Loucy (cell line): ENCODE measurements at regions not wholly inside any gene's neighbourhood (a gene's known extent, or its start where the extent isn't known, plus 50 kb on each side); places are given as distances from the start of the nearest gene placed in this dataset.

ENCODE experiments used
- H2AFZ ChIP-seq: fragments of 200-600 bp; sonication (generic); 2 replicates; pipeline ENCODE4 v1.6.0; 2016; ENCODE audit warnings: antibody characterized with exemption, mild to moderate bottlenecking, low read length, moderate library complexity
- H3F3A ChIP-seq: fragments of 200-600 bp; 2 replicates; pipeline ENCODE4 v1.6.0; 2016; ENCODE audit warnings: antibody characterized with exemption, low read depth, mild to moderate bottlenecking
- H3K27me3 ChIP-seq: fragments of 200-600 bp; sonication (generic); 2 replicates; pipeline ENCODE4 v1.6.1; 2014; ENCODE audit warnings: low read length, mild to moderate bottlenecking; ENCODE audit not compliant: insufficient read depth, poor library complexity, severe bottlenecking
- H3K36me3 ChIP-seq: fragments of 200-600 bp; sonication (generic); 2 replicates; pipeline ENCODE4 v1.6.1; 2016; ENCODE audit warnings: low read length; ENCODE audit not compliant: insufficient read depth
- H3K4me1 ChIP-seq: fragments of 200-600 bp; sonication (generic); 2 replicates; pipeline ENCODE4 v1.5.1; 2014; ENCODE audit warnings: low read length, mild to moderate bottlenecking; ENCODE audit not compliant: insufficient read depth, poor library complexity, severe bottlenecking
- H3K4me2 ChIP-seq: fragments of 200-600 bp; sonication (generic); 2 replicates; pipeline ENCODE4 v1.6.0; 2014; ENCODE audit warnings: antibody characterized with exemption, low read length, low read depth, mild to moderate bottlenecking; ENCODE audit not compliant: poor library complexity, severe bottlenecking
- H3K4me3 ChIP-seq: fragments of 200-600 bp; sonication (generic); 2 replicates; pipeline ENCODE4 v1.5.1; 2014; ENCODE audit warnings: low read length, mild to moderate bottlenecking, mixed read lengths; ENCODE audit not compliant: poor library complexity, severe bottlenecking
- H3K79me2 ChIP-seq: fragments of 200-600 bp; sonication (generic); 2 replicates; pipeline ENCODE4 v1.6.1; 2014; ENCODE audit warnings: low read length; ENCODE audit not compliant: insufficient read depth
- H3K9ac ChIP-seq: fragments of 200-600 bp; sonication (generic); 2 replicates; pipeline ENCODE4 v1.6.0; 2014; ENCODE audit warnings: mild to moderate bottlenecking, low read depth, low read length, moderate library complexity; ENCODE audit not compliant: poor library complexity, severe bottlenecking
- H3K9me2 ChIP-seq: fragments of 200-600 bp; sonication (generic); replicated peaks from 2 replicates; pipeline ENCODE4 v1.6.1; 2016; ENCODE audit warnings: low read depth, low read length, mixed read lengths
- H3K9me3 ChIP-seq: fragments of 200-600 bp; sonication (generic); 2 replicates; pipeline ENCODE4 v1.6.1; 2014; ENCODE audit warnings: mild to moderate bottlenecking, antibody characterized with exemption, low read length, low read depth; ENCODE audit not compliant: insufficient read depth
- H4K20me1 ChIP-seq: fragments of 200-600 bp; sonication (generic); 2 replicates; pipeline ENCODE4 v1.6.0; 2014; ENCODE audit warnings: antibody characterized with exemption, low read length, mild to moderate bottlenecking; ENCODE audit not compliant: insufficient read depth, poor library complexity, severe bottlenecking
- EZH2phosphoT487 ChIP-seq: fragments of 200-600 bp; IDR thresholded peaks from 2 replicates; pipeline ENCODE4 v1.6.1; 2018; ENCODE audit warnings: antibody characterized with exemption, mild to moderate bottlenecking, moderate library complexity, borderline replicate concordance
- TF ChIP-seq, protein P1 (sequence below): fragments of 200-600 bp; sonication (generic); conservative IDR thresholded peaks from 2 replicates; pipeline ENCODE4 v1.5.1; 2014; ENCODE audit warnings: mild to moderate bottlenecking, antibody characterized with exemption, low read length

DNA sequence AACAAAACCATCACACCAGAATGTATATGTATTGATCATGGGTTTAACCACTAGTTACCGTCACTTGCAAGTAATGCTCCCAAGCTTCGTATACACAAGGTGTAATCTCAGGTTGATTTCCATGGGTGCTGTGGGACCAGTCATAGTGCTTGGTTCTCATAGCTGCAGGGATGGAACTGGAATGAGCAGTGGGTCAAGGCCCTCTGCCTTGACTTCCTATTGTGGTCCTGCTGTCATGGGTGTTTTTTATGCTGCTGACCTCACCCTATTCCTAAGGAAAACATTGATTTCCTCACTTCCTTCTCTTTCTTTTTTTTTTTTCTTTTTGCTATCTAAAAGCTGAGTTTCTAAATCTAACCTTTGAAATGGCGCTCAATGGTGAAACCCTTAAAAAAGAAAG, 325.6 kb upstream of the RASGRP1 start:
- no peak overlapping the region for H3K9ac ChIP-seq
- H3K4me1 ChIP-seq = peaks cover 5% of the 10 kb centered on the region
- H3K4me3 ChIP-seq = no peak overlapping the region
- H3K4me2 ChIP-seq = no peak overlapping the region
- H3K79me2 ChIP-seq = no peaks in the 10 kb centered on the region
- H3F3A ChIP-seq = no peaks in the 10 kb centered on the region
- H2AFZ ChIP-seq = no peak overlapping the region
- H3K9me2 ChIP-seq = no peaks in the 10 kb centered on the region
- H3K27me3 ChIP-seq = no peaks in the 10 kb centered on the region
- H4K20me1 ChIP-seq = no peaks in the 10 kb centered on the region
- H3K36me3 ChIP-seq = no peaks in the 10 kb centered on the region
- TF ChIP-seq, protein P1, sequence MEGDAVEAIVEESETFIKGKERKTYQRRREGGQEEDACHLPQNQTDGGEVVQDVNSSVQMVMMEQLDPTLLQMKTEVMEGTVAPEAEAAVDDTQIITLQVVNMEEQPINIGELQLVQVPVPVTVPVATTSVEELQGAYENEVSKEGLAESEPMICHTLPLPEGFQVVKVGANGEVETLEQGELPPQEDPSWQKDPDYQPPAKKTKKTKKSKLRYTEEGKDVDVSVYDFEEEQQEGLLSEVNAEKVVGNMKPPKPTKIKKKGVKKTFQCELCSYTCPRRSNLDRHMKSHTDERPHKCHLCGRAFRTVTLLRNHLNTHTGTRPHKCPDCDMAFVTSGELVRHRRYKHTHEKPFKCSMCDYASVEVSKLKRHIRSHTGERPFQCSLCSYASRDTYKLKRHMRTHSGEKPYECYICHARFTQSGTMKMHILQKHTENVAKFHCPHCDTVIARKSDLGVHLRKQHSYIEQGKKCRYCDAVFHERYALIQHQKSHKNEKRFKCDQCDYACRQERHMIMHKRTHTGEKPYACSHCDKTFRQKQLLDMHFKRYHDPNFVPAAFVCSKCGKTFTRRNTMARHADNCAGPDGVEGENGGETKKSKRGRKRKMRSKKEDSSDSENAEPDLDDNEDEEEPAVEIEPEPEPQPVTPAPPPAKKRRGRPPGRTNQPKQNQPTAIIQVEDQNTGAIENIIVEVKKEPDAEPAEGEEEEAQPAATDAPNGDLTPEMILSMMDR = no peak
- no peak for TF ChIP-seq EZH2phosphoT487
- no peaks in the 10 kb centered on the region for H3K9me3 ChIP-seq

DNA sequence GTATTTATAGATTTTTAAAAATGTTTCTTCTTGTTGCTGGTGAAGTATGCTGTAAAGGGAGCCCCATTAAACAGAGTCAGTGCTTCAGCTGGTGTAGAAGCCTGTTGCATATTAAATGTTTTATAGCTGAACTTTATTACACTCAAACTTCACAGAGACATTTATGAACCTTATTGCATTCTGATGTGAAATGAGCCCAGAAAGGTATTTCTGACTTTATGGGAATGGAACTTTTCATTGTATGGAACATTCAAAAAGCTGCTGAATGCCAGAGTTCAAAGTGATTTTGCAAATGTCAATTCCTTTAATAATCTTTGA, 329.3 kb upstream of the RASGRP1 start:
- Histone ChIP-seq H4K20me1 (no peaks in the 10 kb centered on the region), H3K9me3 (no peaks in the 10 kb centered on the region), H2AFZ (no peak overlapping the region), H3K79me2 (no peaks in the 10 kb centered on the region), H3K9me2 (no peaks in the 10 kb centered on the region), H3K4me3 (no peak overlapping the region), H3K9ac (no peak overlapping the region), H3K36me3 (no peaks in the 10 kb centered on the region), H3F3A (no peaks in the 10 kb centered on the region), H3K4me1 (peaks cover 4% of the 10 kb centered on the region), H3K27me3 (no peaks in the 10 kb centered on the region), H3K4me2 (no peak overlapping the region)
- no peak for TF ChIP-seq EZH2phosphoT487
- TF ChIP-seq, protein P1 = no peak

DNA sequence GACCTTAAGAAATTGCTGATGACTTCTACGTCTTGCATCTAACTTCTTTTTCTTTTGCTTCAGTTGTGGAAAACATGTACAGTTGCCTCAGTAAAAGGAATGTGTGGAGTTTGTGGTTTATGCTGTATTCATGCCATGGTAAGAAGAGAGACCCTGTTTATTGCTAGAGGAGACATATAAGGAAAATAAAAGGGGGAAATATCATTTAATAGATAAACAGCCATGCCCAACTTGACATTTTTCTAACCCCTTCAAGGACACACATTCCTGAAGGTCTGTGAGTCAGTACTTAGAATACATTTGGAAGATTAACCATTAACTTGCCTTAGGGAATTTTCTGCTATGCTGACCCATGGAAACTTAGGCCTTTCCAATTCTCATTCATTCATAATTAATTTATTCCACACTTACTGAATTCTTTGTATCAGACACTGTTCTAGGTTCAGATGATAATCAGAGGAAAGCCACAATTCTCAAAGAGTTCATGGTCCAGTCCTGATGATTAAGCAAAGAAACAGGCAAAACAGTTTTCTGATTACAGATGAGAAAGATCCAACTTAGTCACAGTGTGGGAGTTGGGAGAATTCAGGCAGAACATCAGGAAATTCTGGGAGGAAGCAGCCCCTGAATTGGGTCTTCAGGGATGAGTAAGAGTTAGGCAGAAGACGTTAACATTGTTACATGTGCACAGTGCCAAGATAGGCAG, 329.8 kb upstream of the RASGRP1 start:
- no peak overlapping the region for H3K4me2 ChIP-seq
- no peak overlapping the region for H2AFZ ChIP-seq
- H3K9ac ChIP-seq = no peak overlapping the region
- no peaks in the 10 kb centered on the region for H3F3A ChIP-seq
- H3K27me3 ChIP-seq = no peaks in the 10 kb centered on the region
- H4K20me1 ChIP-seq = no peaks in the 10 kb centered on the region
- H3K9me3 ChIP-seq = no peaks in the 10 kb centered on the region
- TF ChIP-seq, protein P1 = no peak
- TF ChIP-seq EZH2phosphoT487 = no peak
- H3K9me2 ChIP-seq = no peaks in the 10 kb centered on the region
- no peaks in the 10 kb centered on the region for H3K79me2 ChIP-seq
- peaks cover 4% of the 10 kb centered on the region for H3K4me1 ChIP-seq
- no peaks in the 10 kb centered on the region for H3K36me3 ChIP-seq
- H3K4me3 ChIP-seq = no peak overlapping the region
